ENCODE measurements at regions not wholly inside any gene's neighbourhood (a gene's known extent, or its start where the extent isn't known, plus 50 kb on each side); places are given as distances from the start of the nearest gene placed in this dataset.

GRCh38 chr4:120403296-120403695 is 336.6 kb upstream of the MAD2L1 start:
- CTCF ChIA-PET (ENCODE audit: low intra/inter-chr PET ratio, low total read pairs) = no interaction called here

More at GRCh38 chr4:120403296-120403695, 336.6 kb upstream of the MAD2L1 start:
- FAIRE-seq (no peak), ATAC-seq (no peak), DNase-seq (ENCODE audit: low spot score) (no peak)
- BruUV-seq (replicated peaks) = no TSS peak
- in situ Hi-C loops (cut with HindIII; ENCODE audit: extremely low pct_ligation_motif_present, low pct_unique_long_range_greater_than_20kb) (no loop called here), intact Hi-C loops (cut with micrococcal nuclease; ENCODE audit: unreplicated experiment) (no loop called here)
- POLR2A ChIA-PET = no interaction called here
- no peaks in the 10 kb centered on the region for H3K9me3 ChIP-seq (ENCODE audit: low read length)
- H3K4me2 ChIP-seq (ENCODE audit: low read depth, low read length) = no peak overlapping the region
- no peaks in the 10 kb centered on the region for H3K27me3 ChIP-seq (ENCODE audit: control insufficient read depth in 1 of 2, insufficient read depth in 2 of 2, low read length in 2 of 2)
- no peaks in the 10 kb centered on the region for H3K79me2 ChIP-seq (ENCODE audit: insufficient read depth, low read length)
- no peaks in the 10 kb centered on the region for H3K4me1 ChIP-seq (ENCODE audit: insufficient read depth, low read length)
- no peaks in the 10 kb centered on the region for H4K20me1 ChIP-seq (ENCODE audit: insufficient read depth, low read length)
- TF ChIP-seq TGIF2 (CRISPR knock-in tag; IDR thresholded peaks at IDR 0.05) = no peak
- TF ChIP-seq ZNF782 (CRISPR knock-in tag; IDR thresholded peaks at IDR 0.05; ENCODE audit: borderline replicate concordance) = no peak
- no peak for TF ChIP-seq NCOR1 (IDR thresholded peaks at IDR 0.05; ENCODE audit: borderline replicate concordance, low read length)
- no peak for TF ChIP-seq PBX2 (CRISPR knock-in tag; IDR thresholded peaks at IDR 0.05)
- no peak for TF ChIP-seq SNAPC5 (CRISPR knock-in tag; IDR thresholded peaks at IDR 0.05; ENCODE audit: borderline replicate concordance)
- no peak for TF ChIP-seq ZNF264 (CRISPR knock-in tag; IDR thresholded peaks at IDR 0.05)
- TF ChIP-seq WIZ (CRISPR knock-in tag; IDR thresholded peaks at IDR 0.05) = no peak
- no peak for TF ChIP-seq ZNF766 (CRISPR knock-in tag; IDR thresholded peaks at IDR 0.05; ENCODE audit: borderline replicate concordance)
- TF ChIP-seq ZNF75D (CRISPR knock-in tag; IDR thresholded peaks at IDR 0.05; ENCODE audit: borderline replicate concordance) = no peak
- TF ChIP-seq ZSCAN21 (CRISPR knock-in tag; IDR thresholded peaks at IDR 0.05; ENCODE audit: borderline replicate concordance) = no peak
- no peak for TF ChIP-seq KDM5B (CRISPR knock-in tag; IDR thresholded peaks at IDR 0.05; ENCODE audit: borderline replicate concordance)
- TF ChIP-seq CTCF (CRISPR knock-in tag; IDR thresholded peaks at IDR 0.05) = no peak
- TF ChIP-seq ZNF564 (CRISPR knock-in tag; IDR thresholded peaks at IDR 0.05) = no peak
- no peak for TF ChIP-seq ZNF382 (CRISPR knock-in tag; IDR thresholded peaks at IDR 0.05; ENCODE audit: borderline replicate concordance)
- H3K4me3 ChIP-seq (replicated peaks in 1 of 3; ENCODE audit: insufficient read depth in 1 of 3, low read depth in 2 of 3, low read length in 3 of 3) = no peak overlapping the region
- H2AFZ ChIP-seq (ENCODE audit: low read length) = no peak overlapping the region
- WGBS (ENCODE audit: low lambda C conversion rate) = 23% methylated on average over 2 of the region's 2 CpGs
- no peak overlapping the region for H3K27ac ChIP-seq (ENCODE audit: extremely low read length, insufficient read depth, low read length)
- H3K9ac ChIP-seq (ENCODE audit: insufficient read depth, low read depth, low read length) = no peak overlapping the region
- no peaks in the 10 kb centered on the region for H3K36me3 ChIP-seq (replicated peaks in 1 of 2; ENCODE audit: control insufficient read depth in 1 of 2, insufficient read depth in 2 of 2, low read length in 2 of 2)

All from HepG2 (cell line).